WTC11 (cell line): ENCODE measurements at regions not wholly inside any gene's neighbourhood (a gene's known extent, or its start where the extent isn't known, plus 50 kb on each side); places are given as distances from the start of the nearest gene placed in this dataset.

Source experiments
- ATAC-seq: fragments of 200-7000 bp; cut with Tn5 transposase; 2 replicates; pipeline ENCODE4 v1.10.0; 2021; ENCODE audit warnings: mild to moderate bottlenecking, moderate library complexity
- CTCF ChIA-PET: fragments of 300-600 bp; sonication (Branson Sonifier 250); formaldehyde crosslinking; loops from one replicate; lab custom pipeline; 2021; ENCODE audit warnings: antibody characterized with exemption; lab: Charles Lee
- POLR2A ChIA-PET: fragments of 350-600 bp; sonication (Branson Sonifier 250); formaldehyde crosslinking; loops from one replicate; lab custom pipeline; 2021; ENCODE audit warnings: antibody characterized with exemption; lab: Charles Lee
- DNase-seq: peaks from one replicate; pipeline ENCODE4 v3.0.0; 2021; ENCODE audit warnings: low spot score
- H3K27ac Mint-ChIP-seq: 2 replicates; pipeline ENCODE4 v1.8.0; 2021; ENCODE audit warnings: mixed read lengths
- H3K27me3 Mint-ChIP-seq: 2 replicates; pipeline ENCODE4 v1.8.0; 2021; ENCODE audit warnings: low read depth, mild to moderate bottlenecking, moderate library complexity, mixed read lengths
- H3K36me3 Mint-ChIP-seq: 2 replicates; pipeline ENCODE4 v1.8.0; 2021; ENCODE audit warnings: mixed read lengths
- H3K4me1 Mint-ChIP-seq: 2 replicates; pipeline ENCODE4 v1.8.0; 2022; ENCODE audit warnings: mixed read lengths
- H3K4me3 Mint-ChIP-seq: 2 replicates; pipeline ENCODE4 v1.8.0; 2021; ENCODE audit warnings: mild to moderate bottlenecking, moderate library complexity, mixed read lengths
- H3K9me3 Mint-ChIP-seq: 2 replicates; pipeline ENCODE4 v1.8.0; 2021; ENCODE audit warnings: mixed read lengths
- ATF3 ChIP-seq: sonication (generic); formaldehyde crosslinking; conservative IDR thresholded peaks from 2 replicates; pipeline ENCODE4 v1.8.1; 2022; ENCODE audit warnings: mild to moderate bottlenecking, missing genetic modification reagents
- CDX4 ChIP-seq: fragments of 250-450 bp; sonication (Bioruptor Pico); IDR thresholded peaks from 2 replicates; pipeline ENCODE4 v1.9.0; 2021; ENCODE audit warnings: moderate library complexity, mild to moderate bottlenecking, inconsistent platforms, borderline replicate concordance
- EMX1 ChIP-seq: fragments of 250-450 bp; sonication (Bioruptor Pico); IDR thresholded peaks from 2 replicates; pipeline ENCODE4 v1.8.0; 2021; ENCODE audit warnings: mild to moderate bottlenecking
- ESRRA ChIP-seq: sonication (generic); formaldehyde crosslinking; IDR thresholded peaks from 2 replicates; pipeline ENCODE4 v1.8.1; 2022; ENCODE audit warnings: mild to moderate bottlenecking, missing genetic modification reagents, borderline replicate concordance
- HMGA2 ChIP-seq: fragments of 250-450 bp; sonication (Bioruptor Pico); IDR thresholded peaks from 2 replicates; pipeline ENCODE4 v1.4.0; 2021; ENCODE audit warnings: mild to moderate bottlenecking, moderate library complexity
- JAZF1 ChIP-seq: fragments of 250-450 bp; sonication (Bioruptor Pico); IDR thresholded peaks from 2 replicates; pipeline ENCODE4 v1.9.0; 2021; ENCODE audit warnings: moderate library complexity, mild to moderate bottlenecking, inconsistent platforms
- MXD4 ChIP-seq: fragments of 250-450 bp; sonication (Bioruptor Pico); IDR thresholded peaks from 2 replicates; pipeline ENCODE4 v1.8.0; 2021; ENCODE audit warnings: mild to moderate bottlenecking, moderate library complexity, borderline replicate concordance
- MYBL2 ChIP-seq: sonication (generic); formaldehyde crosslinking; IDR thresholded peaks from 2 replicates; pipeline ENCODE4 v1.8.1; 2023; ENCODE audit warnings: mild to moderate bottlenecking, moderate library complexity, missing genetic modification reagents
- NR1H2 ChIP-seq: sonication (generic); formaldehyde crosslinking; IDR thresholded peaks from 2 replicates; pipeline ENCODE4 v1.9.0; 2021; ENCODE audit warnings: mild to moderate bottlenecking, moderate library complexity, missing genetic modification reagents
- NR3C1 ChIP-seq: sonication (generic); formaldehyde crosslinking; conservative IDR thresholded peaks from 2 replicates; pipeline ENCODE4 v1.8.1; 2023; ENCODE audit warnings: low read depth, mild to moderate bottlenecking, missing genetic modification reagents
- SP1 ChIP-seq: sonication (generic); formaldehyde crosslinking; conservative IDR thresholded peaks from 2 replicates; pipeline ENCODE4 v1.8.1; 2022; ENCODE audit warnings: missing genetic modification reagents
- TEAD1 ChIP-seq: sonication (generic); formaldehyde crosslinking; IDR thresholded peaks from 2 replicates; pipeline ENCODE4 v1.8.0; 2022; ENCODE audit warnings: mild to moderate bottlenecking, missing genetic modification reagents
- USF1 ChIP-seq: sonication (generic); formaldehyde crosslinking; IDR thresholded peaks from 2 replicates; pipeline ENCODE4 v1.8.0; 2022; ENCODE audit warnings: mild to moderate bottlenecking, missing genetic modification reagents
- ZNF121 ChIP-seq: sonication (generic); formaldehyde crosslinking; IDR thresholded peaks from 2 replicates; pipeline ENCODE4 v1.8.0; 2023; ENCODE audit warnings: missing genetic modification reagents
- ZNF416 ChIP-seq: fragments of 250-450 bp; sonication (Bioruptor Pico); IDR thresholded peaks from 2 replicates; pipeline ENCODE4 v1.9.0; 2021; ENCODE audit warnings: mild to moderate bottlenecking, inconsistent platforms
- TF ChIP-seq, protein P1 (sequence below): sonication (generic); formaldehyde crosslinking; IDR thresholded peaks from 2 replicates; pipeline ENCODE4 v1.8.1; 2023; ENCODE audit warnings: mild to moderate bottlenecking, missing genetic modification reagents
- TF ChIP-seq, protein P2 (sequence below): sonication (generic); formaldehyde crosslinking; IDR thresholded peaks from 2 replicates; pipeline ENCODE4 v1.8.0; 2023; ENCODE audit warnings: missing genetic modification reagents
- TF ChIP-seq, protein P3 (sequence below): fragments of 250-450 bp; sonication (Bioruptor Pico); IDR thresholded peaks from 2 replicates; pipeline ENCODE4 v1.8.0; 2021; ENCODE audit warnings: mild to moderate bottlenecking

DNA sequence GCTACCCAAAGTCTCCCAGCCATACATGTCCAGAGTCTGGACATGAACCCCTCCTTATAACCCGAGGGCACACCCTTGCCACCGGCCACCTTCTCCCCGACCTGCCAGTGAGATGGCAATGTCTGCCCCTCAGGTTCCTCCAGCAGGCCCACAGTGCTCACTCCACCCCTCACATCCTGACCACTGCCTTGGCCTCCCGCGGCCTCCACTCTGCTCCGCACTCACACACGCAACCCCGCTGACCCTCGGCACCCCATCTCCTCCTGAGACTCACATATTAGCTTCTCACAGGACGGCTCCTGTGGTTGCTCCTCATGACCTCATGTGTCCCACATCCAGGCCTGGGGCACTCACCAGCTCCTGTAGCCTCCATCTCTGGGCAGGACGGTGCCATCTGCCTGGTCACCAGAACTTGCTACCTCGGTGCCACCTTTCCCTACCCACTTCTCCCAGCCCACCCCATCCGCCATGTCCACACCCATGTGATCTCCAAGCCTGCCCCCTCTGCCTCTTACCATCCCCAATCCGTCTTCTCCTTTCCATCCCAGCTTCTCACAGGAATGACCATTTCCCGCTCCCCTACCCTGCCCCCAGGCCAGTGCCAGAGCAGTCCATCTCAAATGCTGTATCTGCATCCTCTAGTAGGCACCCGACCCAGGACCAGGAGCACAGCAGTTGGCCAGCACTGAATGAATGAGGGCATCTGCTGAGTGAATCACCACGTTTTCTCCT, 198.6 kb upstream of the DIO3 start:
- Mint-ChIP-seq H3K4me1 (peaks cover 13% of the 10 kb centered on the region), H3K36me3 (no peaks in the 10 kb centered on the region), H3K27me3 (no peaks in the 10 kb centered on the region), H3K27ac (no peak overlapping the region), H3K4me3 (no peak overlapping the region), H3K9me3 (no peaks in the 10 kb centered on the region)
- ChIA-PET CTCF (no interaction called here), POLR2A (no interaction called here)
- TF ChIP-seq ESRRA (CRISPR knock-in tag) (no peak), HMGA2 (CRISPR knock-in tag) (no peak), ZNF121 (CRISPR knock-in tag) (no peak), NR1H2 (no peak), JAZF1 (CRISPR knock-in tag) (no peak), ATF3 (CRISPR knock-in tag) (no peak), ZNF416 (no peak), MXD4 (no peak), TEAD1 (CRISPR knock-in tag) (no peak), NR3C1 (no peak)
- TF ChIP-seq, protein P1, sequence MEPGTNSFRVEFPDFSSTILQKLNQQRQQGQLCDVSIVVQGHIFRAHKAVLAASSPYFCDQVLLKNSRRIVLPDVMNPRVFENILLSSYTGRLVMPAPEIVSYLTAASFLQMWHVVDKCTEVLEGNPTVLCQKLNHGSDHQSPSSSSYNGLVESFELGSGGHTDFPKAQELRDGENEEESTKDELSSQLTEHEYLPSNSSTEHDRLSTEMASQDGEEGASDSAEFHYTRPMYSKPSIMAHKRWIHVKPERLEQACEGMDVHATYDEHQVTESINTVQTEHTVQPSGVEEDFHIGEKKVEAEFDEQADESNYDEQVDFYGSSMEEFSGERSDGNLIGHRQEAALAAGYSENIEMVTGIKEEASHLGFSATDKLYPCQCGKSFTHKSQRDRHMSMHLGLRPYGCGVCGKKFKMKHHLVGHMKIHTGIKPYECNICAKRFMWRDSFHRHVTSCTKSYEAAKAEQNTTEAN (CRISPR knock-in tag) = no peak
- ATAC-seq (no peak), DNase-seq (no peak)

- ChIA-PET CTCF (no interaction called here), POLR2A (no interaction called here)
- Mint-ChIP-seq H3K9me3 (no peaks in the 10 kb centered on the region), H3K27ac (no peak overlapping the region), H3K4me1 (peaks cover 18% of the 10 kb centered on the region), H3K36me3 (no peaks in the 10 kb centered on the region), H3K27me3 (no peaks in the 10 kb centered on the region), H3K4me3 (no peak overlapping the region)
- TF ChIP-seq NR1H2 = no peak
- no peak for TF ChIP-seq CDX4 (CRISPR knock-in tag)
- TF ChIP-seq USF1 (CRISPR knock-in tag) = no peak
- TF ChIP-seq SP1 (CRISPR knock-in tag) = no peak
- TF ChIP-seq, protein P2, sequence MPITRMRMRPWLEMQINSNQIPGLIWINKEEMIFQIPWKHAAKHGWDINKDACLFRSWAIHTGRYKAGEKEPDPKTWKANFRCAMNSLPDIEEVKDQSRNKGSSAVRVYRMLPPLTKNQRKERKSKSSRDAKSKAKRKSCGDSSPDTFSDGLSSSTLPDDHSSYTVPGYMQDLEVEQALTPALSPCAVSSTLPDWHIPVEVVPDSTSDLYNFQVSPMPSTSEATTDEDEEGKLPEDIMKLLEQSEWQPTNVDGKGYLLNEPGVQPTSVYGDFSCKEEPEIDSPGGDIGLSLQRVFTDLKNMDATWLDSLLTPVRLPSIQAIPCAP = no peak
- TF ChIP-seq MYBL2 = no peak
- TF ChIP-seq EMX1 (CRISPR knock-in tag) = no peak
- no peak for TF ChIP-seq TEAD1 (CRISPR knock-in tag)
- TF ChIP-seq, protein P1 (CRISPR knock-in tag) = no peak
- TF ChIP-seq, protein P3, sequence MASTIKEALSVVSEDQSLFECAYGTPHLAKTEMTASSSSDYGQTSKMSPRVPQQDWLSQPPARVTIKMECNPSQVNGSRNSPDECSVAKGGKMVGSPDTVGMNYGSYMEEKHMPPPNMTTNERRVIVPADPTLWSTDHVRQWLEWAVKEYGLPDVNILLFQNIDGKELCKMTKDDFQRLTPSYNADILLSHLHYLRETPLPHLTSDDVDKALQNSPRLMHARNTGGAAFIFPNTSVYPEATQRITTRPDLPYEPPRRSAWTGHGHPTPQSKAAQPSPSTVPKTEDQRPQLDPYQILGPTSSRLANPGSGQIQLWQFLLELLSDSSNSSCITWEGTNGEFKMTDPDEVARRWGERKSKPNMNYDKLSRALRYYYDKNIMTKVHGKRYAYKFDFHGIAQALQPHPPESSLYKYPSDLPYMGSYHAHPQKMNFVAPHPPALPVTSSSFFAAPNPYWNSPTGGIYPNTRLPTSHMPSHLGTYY (CRISPR knock-in tag) = no peak
- no peak for ATAC-seq
- DNase-seq = no peak
These were observed 198.1 kb upstream of the DIO3 start for GRCh38 chr14:101363261-101363555.
